Right renal pelvis (tissue), 4 donors: ENCODE measurements at regions not wholly inside any gene's neighbourhood (a gene's known extent, or its start where the extent isn't known, plus 50 kb on each side); places are given as distances from the start of the nearest gene placed in this dataset.

Experiments used
- DNase-seq, 4 donors: peaks; one replicate each; pipeline ENCODE4 v3.0.0-alpha.2; 2013; ENCODE audit warnings: low read depth in 4 of 4, low spot score in 3 of 4, missing footprints in 1 of 4

DNA sequence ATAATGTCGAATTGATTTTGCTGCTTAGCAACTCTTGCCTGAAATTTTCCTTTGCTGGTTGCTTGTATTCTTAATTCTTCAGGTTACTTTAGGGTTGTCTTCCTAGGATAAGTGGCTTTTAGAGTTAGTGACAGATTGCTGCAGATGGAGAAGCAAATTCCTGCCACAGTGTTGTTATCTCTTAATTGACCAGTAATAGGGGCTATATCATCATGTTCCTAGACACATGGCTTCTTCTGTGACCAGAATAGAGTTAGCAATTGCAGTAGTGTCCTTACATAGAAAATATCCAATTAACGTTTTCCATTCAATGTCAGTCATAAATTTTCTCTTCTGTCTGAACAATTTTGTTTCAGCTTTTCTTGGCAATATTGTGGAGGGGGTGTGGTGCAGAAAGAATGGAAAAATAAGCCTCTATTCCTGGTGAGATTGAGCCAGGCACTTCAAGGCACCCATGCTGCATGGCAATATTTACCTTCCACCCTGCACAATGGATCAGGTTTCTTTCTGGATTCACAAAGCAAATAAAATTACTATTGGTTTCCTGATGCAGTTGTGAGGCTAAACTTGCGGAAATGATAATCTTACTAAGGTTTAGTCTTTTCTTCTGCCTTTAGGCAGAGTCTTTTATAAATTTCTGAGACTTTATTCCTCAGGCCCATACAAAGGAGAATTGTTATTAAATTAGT is 1481.5 kb downstream of the EFNA5 start:
- no peak for DNase-seq

- no peak for DNase-seq
These were observed 1485.1 kb downstream of the EFNA5 start for GRCh38 chr5:106185661-106186081.

GRCh38 chr5:106174903-106175302 is 1495.8 kb downstream of the EFNA5 start:
- no peak for DNase-seq

DNA sequence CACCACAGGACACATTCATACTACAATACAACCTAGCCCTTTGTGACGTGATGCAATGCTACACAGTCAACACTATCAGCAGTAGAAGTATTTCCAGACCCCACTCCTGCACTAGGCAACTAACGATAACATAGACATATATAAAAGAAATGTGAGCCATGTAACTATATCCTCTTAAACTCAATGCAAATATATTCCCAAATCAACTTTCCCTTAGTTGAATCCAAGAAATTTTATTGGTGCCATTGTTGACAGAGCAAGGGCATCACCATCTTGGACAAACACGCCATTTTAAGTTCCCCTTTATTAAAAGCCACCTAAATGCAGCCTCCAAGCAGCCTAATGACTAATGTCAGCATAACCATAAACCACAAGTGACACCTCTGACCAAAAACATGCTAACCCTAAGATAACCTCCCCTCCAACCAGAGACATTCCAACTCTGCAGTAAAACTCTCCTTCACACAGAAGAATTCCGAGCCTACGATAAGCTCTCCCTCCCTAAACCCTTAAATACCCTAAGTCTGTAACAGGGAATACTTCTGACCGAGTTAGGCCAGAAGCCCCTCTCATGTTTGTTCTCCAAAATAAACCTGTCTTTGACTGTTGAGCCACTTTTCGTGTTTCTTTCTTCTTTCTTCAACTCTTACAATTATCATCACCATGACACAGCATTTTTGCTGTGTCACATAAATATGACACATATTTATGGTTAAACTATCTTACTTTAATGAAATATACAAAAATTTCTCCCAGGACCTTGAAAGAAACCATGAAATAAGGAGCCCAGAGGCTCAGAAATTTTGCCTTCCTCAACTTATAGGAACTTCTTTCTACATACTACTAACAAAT is 1497.8 kb downstream of the EFNA5 start:
- DNase-seq, result no peak

- no peak for DNase-seq
These were observed 1499.0 kb downstream of the EFNA5 start for GRCh38 chr5:106171708-106172107.

GRCh38 chr5:106171132-106171531 is 1499.6 kb downstream of the EFNA5 start:
- no peak for DNase-seq

DNA sequence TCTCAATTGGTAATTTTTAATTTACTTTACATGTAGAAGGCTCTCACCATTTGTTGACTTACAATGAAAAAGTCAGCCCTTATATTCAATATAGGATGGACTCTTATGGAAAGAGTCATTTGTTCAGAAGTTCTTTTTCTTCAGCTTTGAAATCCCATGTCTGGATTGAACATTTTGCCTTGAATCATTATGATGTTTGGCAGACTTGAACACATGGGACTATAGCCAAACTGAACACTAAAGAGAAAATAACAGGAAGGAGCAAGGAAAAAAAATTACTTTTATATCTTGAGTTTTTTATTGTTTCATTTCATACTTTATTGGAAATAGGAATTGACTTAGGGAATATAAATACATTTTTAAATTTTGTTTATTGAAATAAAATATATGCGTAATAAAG is 1503.0 kb downstream of the EFNA5 start:
- no peak for DNase-seq

- DNase-seq, result no peak
These were observed 1507.5 kb downstream of the EFNA5 start for GRCh38 chr5:106163233-106163632.

DNA sequence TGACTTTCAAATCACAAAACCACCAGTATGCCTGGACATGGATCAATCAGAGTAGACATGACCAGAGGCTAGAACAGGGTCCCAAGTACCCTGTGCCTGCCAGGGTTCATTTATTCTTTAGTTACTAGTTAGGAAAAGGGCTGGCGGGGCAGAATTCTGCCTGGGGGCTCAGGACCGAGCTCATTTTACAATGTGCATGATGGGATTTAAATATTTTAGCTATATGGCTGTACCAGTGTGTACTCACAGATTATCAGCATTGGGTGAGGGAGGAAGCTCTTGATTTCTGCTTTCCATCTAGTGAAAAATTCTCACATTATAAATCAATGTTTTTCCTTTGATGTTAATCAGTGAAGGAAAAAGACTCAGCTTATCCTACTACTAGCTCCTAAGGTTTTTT is 1511.1 kb downstream of the EFNA5 start:
- no peak for DNase-seq

- no peak for DNase-seq
These were observed 1516.4 kb downstream of the EFNA5 start for GRCh38 chr5:106154280-106154716.

DNA sequence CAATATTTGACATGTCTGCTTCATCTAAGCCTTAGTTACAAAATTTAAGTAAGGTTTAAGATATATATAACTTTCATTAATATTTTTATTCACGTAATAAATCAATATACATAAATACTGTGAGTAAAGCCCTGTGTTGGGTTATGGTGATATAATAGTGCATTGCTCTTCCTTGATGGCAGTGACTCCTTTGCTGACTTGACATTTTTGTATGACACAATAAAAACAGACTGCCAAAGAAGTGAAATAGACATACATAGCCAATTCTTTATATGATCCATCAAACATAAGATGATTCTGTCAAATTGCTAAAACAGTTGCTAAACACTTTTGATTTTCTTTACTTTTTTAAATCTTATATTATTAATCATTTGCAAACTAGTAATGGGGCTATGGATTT is 1518.2 kb downstream of the EFNA5 start:
- no peak for DNase-seq

DNA sequence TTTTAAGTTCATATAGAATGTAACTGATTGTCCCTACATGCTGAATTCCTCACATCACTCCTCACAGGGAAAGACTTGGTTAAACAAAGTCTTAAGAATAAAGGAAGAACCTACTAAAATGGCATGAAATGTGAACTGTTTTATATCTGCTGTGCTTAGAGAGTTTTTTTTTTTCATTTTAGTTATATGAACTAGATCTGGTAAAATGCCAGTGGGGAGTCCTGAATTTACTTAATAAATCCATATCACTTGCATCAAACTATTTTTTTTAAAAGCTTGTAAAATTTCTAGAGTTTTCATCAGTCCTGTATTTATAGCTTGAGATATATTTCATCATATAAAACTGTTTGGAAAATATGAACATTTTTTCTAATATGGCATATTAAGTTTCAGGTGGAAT is 1528.6 kb downstream of the EFNA5 start:
- DNase-seq, result no peak

- DNase-seq, result no peak
These were observed 1530.6 kb downstream of the EFNA5 start for GRCh38 chr5:106140101-106140500.

GRCh38 chr5:106136061-106136460 is 1534.7 kb downstream of the EFNA5 start:
- DNase-seq, result no peak

GRCh38 chr5:106135473-106135872 is 1535.3 kb downstream of the EFNA5 start:
- no peak for DNase-seq

DNA sequence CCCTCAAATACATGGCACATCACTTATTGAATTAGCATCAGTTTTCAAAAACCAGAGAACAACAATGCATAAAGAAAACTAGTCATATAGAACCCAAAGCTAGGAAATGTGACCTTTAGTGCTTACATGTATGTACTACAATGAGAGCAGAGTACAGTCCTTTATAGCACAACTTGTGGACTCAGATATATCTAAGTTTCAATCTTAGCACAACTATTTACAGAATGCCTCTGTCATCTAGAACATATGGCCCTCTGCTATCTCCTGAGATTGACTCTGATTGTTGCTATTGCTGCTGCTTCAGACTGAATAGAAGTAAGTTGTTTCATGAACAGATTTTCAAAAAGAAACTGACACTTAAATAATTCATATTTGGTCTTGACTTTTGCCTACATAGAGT is 1536.2 kb downstream of the EFNA5 start:
- DNase-seq, result no peak

GRCh38 chr5:106127985-106128384 is 1542.8 kb downstream of the EFNA5 start:
- DNase-seq, result no peak

DNA sequence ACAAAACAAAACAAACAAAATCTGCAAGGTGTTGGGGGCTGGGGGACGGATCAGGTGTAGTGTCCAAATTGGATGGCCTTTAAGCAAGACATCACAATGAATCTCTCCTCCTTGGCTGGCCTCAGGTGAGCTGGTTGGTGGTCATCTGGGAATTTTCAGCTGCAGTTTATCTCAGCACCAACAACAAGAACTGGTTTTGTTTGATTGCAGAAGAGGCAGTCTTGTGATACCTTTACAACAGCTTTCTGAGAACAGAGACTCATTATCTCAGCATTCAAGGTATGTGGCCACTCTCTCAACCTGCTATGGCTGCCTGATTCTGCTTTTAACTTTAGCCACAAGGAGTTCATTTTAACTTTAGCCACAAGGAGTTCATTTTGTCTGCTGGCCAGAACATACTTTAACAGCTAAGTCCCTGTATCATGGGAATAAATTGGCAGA is 1543.4 kb downstream of the EFNA5 start:
- no peak for DNase-seq

- DNase-seq, result no peak
These were observed 1548.6 kb downstream of the EFNA5 start for GRCh38 chr5:106121972-106122605.

DNA sequence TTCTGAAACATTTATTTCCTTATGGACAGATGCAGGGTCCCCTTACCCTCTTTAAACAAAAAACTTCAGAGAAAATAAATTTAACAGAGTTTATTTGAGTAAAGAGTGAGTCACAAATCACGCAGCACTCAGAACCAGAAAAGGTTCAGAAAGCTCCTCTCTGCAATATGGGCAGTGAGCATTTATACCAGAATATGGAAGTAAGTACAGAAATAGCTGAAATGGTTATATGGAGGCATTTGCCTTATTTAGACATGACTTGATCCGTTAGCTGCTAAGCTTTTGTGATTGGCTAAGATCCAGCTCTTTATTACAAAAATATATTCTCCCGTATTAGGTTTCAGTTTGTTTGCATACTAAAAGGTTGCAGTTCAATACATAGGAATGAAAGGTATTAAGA is 1554.1 kb downstream of the EFNA5 start:
- DNase-seq, result no peak

GRCh38 chr5:106113922-106114321 is 1556.8 kb downstream of the EFNA5 start:
- DNase-seq, result no peak

DNA sequence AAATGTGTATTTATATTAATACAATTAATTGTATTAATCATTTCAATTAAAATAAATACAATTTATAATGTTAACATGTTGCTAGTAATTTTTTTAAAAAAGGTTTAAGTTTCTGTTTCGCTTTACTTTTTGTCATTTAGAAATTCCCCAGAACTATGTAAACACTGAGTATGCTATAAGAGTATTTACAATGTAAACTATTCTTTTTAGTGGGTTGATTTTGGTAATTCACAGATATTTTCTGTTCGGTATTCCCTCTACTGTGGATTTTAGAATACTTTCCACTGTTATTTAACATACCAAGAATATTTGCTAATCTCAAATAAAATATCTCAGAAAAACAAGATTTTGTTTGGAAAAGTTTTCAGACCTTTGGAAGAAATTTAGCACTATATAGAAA is 1564.4 kb downstream of the EFNA5 start:
- DNase-seq, result no peak
